HG03025 (cell line): ENCODE measurements at regions not wholly inside any gene's neighbourhood (a gene's known extent, or its start where the extent isn't known, plus 50 kb on each side); places are given as distances from the start of the nearest gene placed in this dataset.

Source experiments
- ATAC-seq: cut with Tn5 transposase; IDR thresholded peaks from one replicate; pipeline ENCODE4 v1.9.1; 2021; ENCODE audit warnings: mild to moderate bottlenecking, moderate library complexity; ENCODE audit not compliant: unreplicated experiment, low FRiP score

- no peak for ATAC-seq
Observed at GRCh38 chr9:18195223-18195622, 278.7 kb upstream of the ADAMTSL1 start.

GRCh38 chr9:18202924-18203323 is 271.0 kb upstream of the ADAMTSL1 start:
- no peak for ATAC-seq

- no peak for ATAC-seq
Observed at GRCh38 chr9:18207735-18208134, 266.2 kb upstream of the ADAMTSL1 start.

GRCh38 chr9:18208166-18209059 is 265.5 kb upstream of the ADAMTSL1 start:
- ATAC-seq = no peak

- ATAC-seq = no peak
Observed at GRCh38 chr9:18215626-18216025, 258.3 kb upstream of the ADAMTSL1 start.

- no peak for ATAC-seq
Observed at GRCh38 chr9:18216376-18216775, 257.6 kb upstream of the ADAMTSL1 start.

GRCh38 chr9:18228101-18228500 is 245.9 kb upstream of the ADAMTSL1 start:
- no peak for ATAC-seq

GRCh38 chr9:18229992-18230676 is 243.8 kb upstream of the ADAMTSL1 start:
- no peak for ATAC-seq

GRCh38 chr9:18233311-18233710 is 240.6 kb upstream of the ADAMTSL1 start:
- ATAC-seq = no peak

- no peak for ATAC-seq
Observed at GRCh38 chr9:18233776-18234445, 240.0 kb upstream of the ADAMTSL1 start.

- no peak for ATAC-seq
Observed at GRCh38 chr9:18235181-18235908, 238.6 kb upstream of the ADAMTSL1 start.

- no peak for ATAC-seq
Observed at GRCh38 chr9:18236336-18236735, 237.6 kb upstream of the ADAMTSL1 start.

- ATAC-seq = no peak
Observed at GRCh38 chr9:18237776-18238175, 236.2 kb upstream of the ADAMTSL1 start.

- no peak for ATAC-seq
Observed at GRCh38 chr9:18238254-18238653, 235.7 kb upstream of the ADAMTSL1 start.

- ATAC-seq = no peak
Observed at GRCh38 chr9:18238752-18239447, 235.1 kb upstream of the ADAMTSL1 start.

GRCh38 chr9:18240213-18240612 is 233.7 kb upstream of the ADAMTSL1 start:
- no peak for ATAC-seq

- ATAC-seq = no peak
Observed at GRCh38 chr9:18245911-18246310, 228.0 kb upstream of the ADAMTSL1 start.

GRCh38 chr9:18250053-18250452 is 223.9 kb upstream of the ADAMTSL1 start:
- ATAC-seq = no peak

GRCh38 chr9:18253950-18254349 is 220.0 kb upstream of the ADAMTSL1 start:
- no peak for ATAC-seq

- ATAC-seq = peak; percentile 93
Observed at GRCh38 chr9:18255158-18255629, 218.8 kb upstream of the ADAMTSL1 start.
